GM10248 (cell line): ENCODE measurements at regions not wholly inside any gene's neighbourhood (a gene's known extent, or its start where the extent isn't known, plus 50 kb on each side); places are given as distances from the start of the nearest gene placed in this dataset.

Experiments used
- CTCF ChIA-PET: fragments of 300-600 bp; sonication (Branson Sonifier 250); formaldehyde crosslinking; extraction: SDS; loops from one replicate; lab custom pipeline; 2021; ENCODE audit warnings: antibody characterized with exemption; lab: Yijun Ruan, JAX
- POLR2A ChIA-PET: fragments of 350-650 bp; sonication (Branson Sonifier 250); formaldehyde crosslinking; extraction: SDS; loops from one replicate; lab custom pipeline; 2020; ENCODE audit warnings: antibody characterized with exemption; lab: Yijun Ruan, JAX
- DNase-seq: peaks from one replicate; pipeline ENCODE4 v3.0.0; 2012; ENCODE audit errors: extremely low spot score
- CTCF ChIP-seq: IDR thresholded peaks from 2 replicates; pipeline ENCODE4 v1.5.1; 2012; ENCODE audit warnings: mild to moderate bottlenecking, low read depth; ENCODE audit errors: extremely low read depth, missing control alignments, control extremely low read depth

DNA sequence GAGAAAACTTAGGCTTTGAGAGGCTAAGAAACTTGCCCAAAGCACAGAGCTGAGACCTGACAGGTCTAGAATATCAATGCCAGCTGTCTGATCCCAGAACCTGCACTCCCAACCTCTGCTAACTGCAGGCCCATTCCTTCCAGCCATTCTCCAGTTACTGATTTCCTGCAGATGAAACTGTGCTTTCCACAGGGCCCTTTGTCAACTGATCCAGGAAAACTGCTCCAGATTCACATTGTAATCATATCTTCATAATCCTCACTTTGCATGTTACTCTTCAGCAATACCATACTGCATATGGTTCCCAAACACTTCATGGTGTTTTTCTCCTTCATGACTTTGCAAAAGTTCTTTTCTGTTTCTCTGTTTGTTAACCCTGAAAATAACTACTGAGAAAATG is 100.6 kb downstream of the RAP2A start:
- ChIA-PET POLR2A (no interaction called here), CTCF (interaction anchor here (1.5 to 2.3 kb wide), 2 partner anchors 8 to 14 kb away, joined by 3 to 9 read pairs; no protein-coding TSS in a partner anchor)
- no peak for DNase-seq

DNA sequence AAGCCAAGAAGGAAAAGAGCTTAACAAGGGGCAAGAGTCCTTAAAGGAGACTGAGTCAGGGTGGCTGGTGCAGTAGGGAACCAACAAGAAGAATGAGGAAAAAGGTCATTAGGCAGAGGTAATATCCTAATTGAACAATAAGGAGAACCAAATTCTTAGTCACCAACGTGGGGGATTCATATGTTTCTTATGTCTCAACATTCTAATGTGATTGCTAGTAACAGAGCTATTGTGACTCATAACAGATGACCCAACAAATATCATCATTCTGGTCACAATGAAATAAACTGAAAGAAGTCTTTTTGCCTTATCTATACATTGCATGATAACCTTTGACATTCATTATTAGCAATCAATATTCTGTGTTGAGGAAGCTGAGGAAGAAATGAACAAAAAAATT is 101.6 kb downstream of the RAP2A start:
- DNase-seq, result no peak
- TF ChIP-seq CTCF, result no peak
- CTCF ChIA-PET, result interaction anchor here (0.6 to 2.3 kb wide), 3 partner anchors 11 to 15 kb away, joined by 3 to 9 read pairs (median 4); no protein-coding TSS in a partner anchor
- POLR2A ChIA-PET, result no interaction called here

More for the DNA sequence above, 100.6 kb downstream of the RAP2A start:
- TF ChIP-seq CTCF, result no peak

DNA sequence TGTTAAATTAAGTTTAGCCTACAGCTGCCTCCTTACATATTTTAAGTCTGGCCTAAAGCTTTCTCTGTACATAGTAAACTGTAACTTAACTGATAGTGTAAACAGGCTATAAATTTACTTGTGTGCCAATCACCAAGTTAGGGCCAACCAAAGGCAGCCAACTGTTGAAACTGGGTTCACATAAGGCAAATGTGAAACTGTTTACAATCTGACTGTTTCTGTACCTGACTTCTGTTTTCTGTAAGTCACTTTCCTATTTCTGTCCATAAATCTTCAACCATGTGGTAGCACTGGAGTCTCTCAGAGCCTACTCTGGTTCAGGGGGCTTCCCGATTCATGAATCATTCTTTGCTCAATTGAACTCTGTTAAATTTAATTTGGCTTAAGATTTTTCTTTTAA is 103.1 kb downstream of the RAP2A start:
- TF ChIP-seq CTCF, result no peak
- ChIA-PET CTCF (interaction anchor here (1.2 kb wide), 1 partner anchor 50 kb away, joined by 3 read pairs; no protein-coding TSS in a partner anchor), POLR2A (no interaction called here)
- no peak for DNase-seq

- TF ChIP-seq CTCF, result no peak
- CTCF ChIA-PET, result no interaction called here
- POLR2A ChIA-PET, result no interaction called here
Measured at GRCh38 chr13:97538203-97538602, 104.2 kb downstream of the RAP2A start.

GRCh38 chr13:97539651-97540610 is 106.0 kb downstream of the RAP2A start:
- TF ChIP-seq CTCF, result no peak
- POLR2A ChIA-PET, result no interaction called here
- no peak for DNase-seq
- CTCF ChIA-PET, result interaction anchor here (0.8 to 1.3 kb wide), 2 partner anchors 8 to 12 kb away, joined by 3 to 4 read pairs; no protein-coding TSS in a partner anchor

More at GRCh38 chr13:97538203-97538602, 104.2 kb downstream of the RAP2A start:
- no peak for DNase-seq

GRCh38 chr13:97540696-97541095 is 106.7 kb downstream of the RAP2A start:
- ChIA-PET CTCF (interaction anchor here (1.1 to 1.3 kb wide), 2 partner anchors 9 to 14 kb away, joined by 3 to 4 read pairs; no protein-coding TSS in a partner anchor), POLR2A (no interaction called here)
- no peak for TF ChIP-seq CTCF
- no peak for DNase-seq
